Common myeloid progenitor, CD34-positive (primary cell): ENCODE measurements at regions not wholly inside any gene's neighbourhood (a gene's known extent, or its start where the extent isn't known, plus 50 kb on each side); places are given as distances from the start of the nearest gene placed in this dataset.

ENCODE experiments used
- CTCF ChIA-PET: fragments of 350-600 bp; sonication (Branson Sonifier 250); formaldehyde crosslinking; loops from one replicate; lab custom pipeline; 2021; ENCODE audit warnings: antibody characterized with exemption; lab: Charles Lee
- POLR2A ChIA-PET: fragments of 350-600 bp; sonication (Branson Sonifier 250); formaldehyde crosslinking; loops from one replicate; lab custom pipeline; 2021; ENCODE audit warnings: antibody characterized with exemption; lab: Charles Lee
- DNase-seq, 3 donors: peaks; one replicate each; pipeline versions ENCODE4 v3.0.0 to v3.0.0-alpha.2; 2013
- H3K27ac ChIP-seq, 2 experiments: 1 replicate in 1 of 2; 2 replicates in 1 of 2; pipeline ENCODE4 v1.7.0; 2013; ENCODE audit warnings: inconsistent platforms in 2 of 2, low read length in 2 of 2, mild to moderate bottlenecking in 2 of 2, low read depth in 1 of 2, moderate library complexity in 1 of 2; ENCODE audit not compliant: severe bottlenecking in 2 of 2, insufficient read depth in 1 of 2, poor library complexity in 1 of 2
- H3K27me3 ChIP-seq, 5 experiments: replicated peaks in 2 of 5; 1 replicate in 3 of 5; 2 replicates in 2 of 5; pipeline versions ENCODE4 v1.6.1 to v1.7.0; 2013; ENCODE audit warnings: low read length in 4 of 5, mild to moderate bottlenecking in 2 of 5, moderate library complexity in 2 of 5, inconsistent platforms in 1 of 5; ENCODE audit not compliant: insufficient read depth in 5 of 5, control insufficient read depth in 4 of 5
- H3K36me3 ChIP-seq, 4 experiments: 1 replicate in 2 of 4; 2 replicates in 2 of 4; pipeline versions ENCODE4 v1.6.1 to v1.7.0; 2013; ENCODE audit warnings: low read length in 3 of 4, control low read depth in 1 of 4, mild to moderate bottlenecking in 1 of 4; ENCODE audit not compliant: control insufficient read depth in 4 of 4, insufficient read depth in 4 of 4
- H3K4me1 ChIP-seq, 4 experiments: 1 replicate in 3 of 4; 2 replicates in 1 of 4; pipeline versions ENCODE4 v1.6.1 to v1.7.1; 2013; ENCODE audit warnings: low read length in 3 of 4, mild to moderate bottlenecking in 3 of 4, control low read depth in 1 of 4, inconsistent platforms in 1 of 4, moderate library complexity in 1 of 4; ENCODE audit not compliant: control insufficient read depth in 4 of 4, insufficient read depth in 4 of 4; ENCODE audit errors: control extremely low read depth in 1 of 4
- H3K4me3 ChIP-seq, 7 experiments: 1 replicate in 4 of 7; 2 replicates in 3 of 7; pipeline versions ENCODE4 v1.5.1 to v1.7.0; 2013; ENCODE audit warnings: mild to moderate bottlenecking in 7 of 7, low read length in 6 of 7, moderate library complexity in 6 of 7, inconsistent platforms in 2 of 7, low read depth in 2 of 7, control low read depth in 1 of 7; ENCODE audit not compliant: insufficient read depth in 4 of 7, control insufficient read depth in 1 of 7; ENCODE audit errors: extremely low read depth in 1 of 7
- H3K9me3 ChIP-seq, 5 experiments: 1 replicate in 4 of 5; 2 replicates in 1 of 5; pipeline versions ENCODE4 v1.6.1 to v1.7.1; 2013; ENCODE audit warnings: low read length in 4 of 5, mild to moderate bottlenecking in 2 of 5, inconsistent platforms in 1 of 5, low read depth in 1 of 5, moderate library complexity in 1 of 5; ENCODE audit not compliant: control insufficient read depth in 4 of 5, insufficient read depth in 2 of 5; ENCODE audit errors: control extremely low read depth in 1 of 5
- WGBS: methylation state at CpG from one replicate; pipeline ENCODE4 v1.1.5; 2013; ENCODE audit not compliant: insufficient coverage; 5-methylcytosine and 5-hydroxymethylcytosine counted together

- DNase-seq: no peak
- H3K27ac ChIP-seq: no peak overlapping the region
- 95% methylated on average over 12 of the region's 15 CpGs for WGBS
- ChIA-PET POLR2A (no interaction called here), CTCF (no interaction called here)
- no peak overlapping the region for H3K4me3 ChIP-seq
- no peaks in the 10 kb centered on the region for H3K9me3 ChIP-seq
- H3K27me3 ChIP-seq: no peaks in the 10 kb centered on the region
- no peaks in the 10 kb centered on the region for H3K4me1 ChIP-seq
- no peaks in the 10 kb centered on the region for H3K36me3 ChIP-seq
Measured at GRCh38 chr10:21021843-21022594, 124.9 kb upstream of the NEBL start.

DNA sequence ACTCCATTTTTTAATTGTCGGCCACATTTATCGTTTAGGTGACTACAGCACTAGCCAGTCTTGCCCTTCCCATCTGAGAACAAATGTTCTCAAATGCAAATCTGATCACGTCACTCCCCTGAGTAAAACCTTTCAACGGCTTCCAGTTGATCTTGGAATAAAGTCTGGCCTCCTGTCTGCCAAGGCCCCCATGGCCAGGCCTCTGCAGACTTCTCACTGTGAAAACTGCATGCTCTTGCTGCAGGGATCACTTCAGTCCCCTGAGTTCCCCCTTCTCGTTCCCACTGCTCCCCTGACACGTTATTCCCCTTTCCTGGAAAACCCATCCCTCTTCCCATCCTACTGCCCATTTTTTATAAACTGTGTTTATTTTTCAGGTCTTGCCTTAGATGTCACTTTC, 124.1 kb upstream of the NEBL start:
- CTCF ChIA-PET: no interaction called here
- no peaks in the 10 kb centered on the region for H3K36me3 ChIP-seq
- 92% methylated on average over 6 of the region's 6 CpGs for WGBS

GRCh38 chr10:21020545-21020944, 123.4 kb upstream of the NEBL start:
- POLR2A ChIA-PET: no interaction called here
- DNase-seq: peak in 2 of 3 donors; percentile 7 to 9

More for the DNA sequence above, 124.1 kb upstream of the NEBL start:
- POLR2A ChIA-PET: interaction anchor here (0.6 kb wide), 1 partner anchor 54 kb away, joined by 4 read pairs; no protein-coding TSS in a partner anchor
- H3K4me1 ChIP-seq: no peaks in the 10 kb centered on the region
- H3K9me3 ChIP-seq: no peaks in the 10 kb centered on the region
- H3K27ac ChIP-seq: no peak overlapping the region
- H3K4me3 ChIP-seq: no peak overlapping the region
- DNase-seq: no peak
- no peaks in the 10 kb centered on the region for H3K27me3 ChIP-seq

GRCh38 chr10:21019436-21019835, 122.3 kb upstream of the NEBL start:
- no peak for DNase-seq

More at GRCh38 chr10:21020545-21020944, 123.4 kb upstream of the NEBL start:
- Histone ChIP-seq H3K9me3 (no peaks in the 10 kb centered on the region), H3K27me3 (no peaks in the 10 kb centered on the region), H3K36me3 (no peaks in the 10 kb centered on the region), H3K4me1 (no peaks in the 10 kb centered on the region), H3K4me3 (no peak overlapping the region), H3K27ac (no peak overlapping the region)
- CTCF ChIA-PET: no interaction called here
- 95% methylated on average over 7 of the region's 7 CpGs for WGBS

GRCh38 chr10:21015851-21016250, 118.7 kb upstream of the NEBL start:
- ChIA-PET POLR2A (no interaction called here), CTCF (no interaction called here)
- no peak overlapping the region for H3K4me3 ChIP-seq
- no peak overlapping the region for H3K27ac ChIP-seq
- 49% methylated on average over 4 of the region's 4 CpGs for WGBS
- no peaks in the 10 kb centered on the region for H3K36me3 ChIP-seq
- no peaks in the 10 kb centered on the region for H3K27me3 ChIP-seq
- peak in 1 of 3 donors; percentile 1 for DNase-seq
- H3K9me3 ChIP-seq: no peaks in the 10 kb centered on the region
- no peaks in the 10 kb centered on the region for H3K4me1 ChIP-seq

More at GRCh38 chr10:21019436-21019835, 122.3 kb upstream of the NEBL start:
- ChIA-PET POLR2A (no interaction called here), CTCF (no interaction called here)
- no peaks in the 10 kb centered on the region for H3K9me3 ChIP-seq
- no peaks in the 10 kb centered on the region for H3K36me3 ChIP-seq
- WGBS: 100% methylated on average over 4 of the region's 6 CpGs
- H3K27ac ChIP-seq: no peak overlapping the region
- H3K27me3 ChIP-seq: no peaks in the 10 kb centered on the region
- H3K4me1 ChIP-seq: no peaks in the 10 kb centered on the region
- H3K4me3 ChIP-seq: no peak overlapping the region

- no peaks in the 10 kb centered on the region for H3K4me1 ChIP-seq
- no peaks in the 10 kb centered on the region for H3K27me3 ChIP-seq
- no peak overlapping the region for H3K4me3 ChIP-seq
- ChIA-PET POLR2A (no interaction called here), CTCF (no interaction called here)
- WGBS: 100% methylated on average over 2 of the region's 3 CpGs
- no peak for DNase-seq
- H3K9me3 ChIP-seq: no peaks in the 10 kb centered on the region
- no peak overlapping the region for H3K27ac ChIP-seq
- no peaks in the 10 kb centered on the region for H3K36me3 ChIP-seq
Measured at GRCh38 chr10:21014141-21014540, 117.0 kb upstream of the NEBL start.

DNA sequence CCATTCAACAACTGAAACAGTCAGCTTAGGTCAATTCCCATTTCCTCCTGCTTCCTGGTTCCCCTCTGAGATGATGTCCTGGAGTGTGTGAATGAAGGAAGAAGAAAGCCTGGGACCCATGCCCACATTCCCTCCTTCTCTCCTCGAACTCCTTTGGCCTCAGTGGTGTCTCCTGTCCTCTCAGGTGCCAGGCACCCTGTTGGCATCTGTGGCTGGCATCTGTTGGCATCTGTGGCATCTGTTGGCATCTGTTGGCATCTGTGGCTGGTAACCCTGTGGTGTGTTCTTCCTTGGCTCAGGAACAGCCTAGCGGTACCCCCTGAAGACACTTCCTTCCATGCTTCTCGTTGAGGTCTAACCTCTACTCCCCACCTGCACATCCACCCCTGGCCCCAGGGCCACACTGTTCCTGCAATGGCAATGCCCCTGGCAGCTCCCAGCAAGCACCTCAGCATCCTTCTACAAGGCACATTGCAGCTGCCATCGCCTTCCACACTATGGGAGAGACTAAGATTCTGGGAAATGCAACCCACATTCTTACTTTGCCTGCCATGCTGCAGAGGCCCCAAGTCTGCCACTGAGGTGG, 114.4 kb upstream of the NEBL start:
- H3K36me3 ChIP-seq: no peaks in the 10 kb centered on the region
- no peaks in the 10 kb centered on the region for H3K4me1 ChIP-seq
- CTCF ChIA-PET: no interaction called here
- POLR2A ChIA-PET: no interaction called here
- WGBS: 70% methylated on average over 3 of the region's 4 CpGs
- H3K4me3 ChIP-seq: no peak overlapping the region
- no peaks in the 10 kb centered on the region for H3K27me3 ChIP-seq
- H3K9me3 ChIP-seq: no peaks in the 10 kb centered on the region
- no peak for DNase-seq
- no peak overlapping the region for H3K27ac ChIP-seq
